HG03342 (cell line): ENCODE measurements at regions not wholly inside any gene's neighbourhood (a gene's known extent, or its start where the extent isn't known, plus 50 kb on each side); places are given as distances from the start of the nearest gene placed in this dataset.

ENCODE experiments used
- ATAC-seq: cut with Tn5 transposase; IDR thresholded peaks from one replicate; pipeline ENCODE4 v1.9.1; 2021; ENCODE audit warnings: mild to moderate bottlenecking, moderate library complexity; ENCODE audit not compliant: unreplicated experiment

GRCh38 chr2:60603533-60604190 is 50.2 kb upstream of the BCL11A start:
- no peak for ATAC-seq

GRCh38 chr2:60604486-60605064 is 51.1 kb upstream of the BCL11A start:
- ATAC-seq, result no peak

- no peak for ATAC-seq
Measured at GRCh38 chr2:60605866-60606265, 52.4 kb upstream of the BCL11A start.

GRCh38 chr2:60608679-60609078 is 55.2 kb upstream of the BCL11A start:
- no peak for ATAC-seq

- no peak for ATAC-seq
Measured at GRCh38 chr2:60612033-60612432, 58.6 kb upstream of the BCL11A start.

GRCh38 chr2:60614319-60614718 is 60.9 kb upstream of the BCL11A start:
- no peak for ATAC-seq

GRCh38 chr2:60621688-60622429 is 68.4 kb upstream of the BCL11A start:
- no peak for ATAC-seq

GRCh38 chr2:60623040-60623439 is 69.6 kb upstream of the BCL11A start:
- no peak for ATAC-seq

- no peak for ATAC-seq
Measured at GRCh38 chr2:60627412-60627811, 74.0 kb upstream of the BCL11A start.

- ATAC-seq, result no peak
Measured at GRCh38 chr2:60628026-60628425, 74.6 kb upstream of the BCL11A start.

- ATAC-seq, result no peak
Measured at GRCh38 chr2:60628615-60629304, 75.3 kb upstream of the BCL11A start.

- no peak for ATAC-seq
Measured at GRCh38 chr2:60629305-60629662, 75.8 kb upstream of the BCL11A start.

GRCh38 chr2:60629801-60630385 is 76.4 kb upstream of the BCL11A start:
- ATAC-seq, result no peak

GRCh38 chr2:60633615-60634014 is 80.2 kb upstream of the BCL11A start:
- ATAC-seq, result no peak

GRCh38 chr2:60634438-60634837 is 81.0 kb upstream of the BCL11A start:
- ATAC-seq, result no peak

- peak; percentile 61 for ATAC-seq
Measured at GRCh38 chr2:60641811-60642788, 88.6 kb upstream of the BCL11A start.

GRCh38 chr2:60643747-60644146 is 90.3 kb upstream of the BCL11A start:
- ATAC-seq, result no peak

GRCh38 chr2:60644951-60645350 is 91.5 kb upstream of the BCL11A start:
- ATAC-seq, result no peak

- no peak for ATAC-seq
Measured at GRCh38 chr2:60648191-60648590, 94.7 kb upstream of the BCL11A start.

GRCh38 chr2:60649721-60650120 is 96.3 kb upstream of the BCL11A start:
- ATAC-seq, result no peak
